Stimulated activated CD4-positive, alpha-beta T cell treated with anti-CD3 and anti-CD28 coated beads, Interleukin-1b, Interleukin-23, amount 100 ng/mL, for 4 hours (primary cell): ENCODE measurements at regions not wholly inside any gene's neighbourhood (a gene's known extent, or its start where the extent isn't known, plus 50 kb on each side); places are given as distances from the start of the nearest gene placed in this dataset.

Experiments used
- DNase-seq, 2 donors: peaks; one replicate each; pipeline ENCODE4 v3.0.0-alpha.2; 2020; ENCODE audit warnings: low read depth in 2 of 2

DNA sequence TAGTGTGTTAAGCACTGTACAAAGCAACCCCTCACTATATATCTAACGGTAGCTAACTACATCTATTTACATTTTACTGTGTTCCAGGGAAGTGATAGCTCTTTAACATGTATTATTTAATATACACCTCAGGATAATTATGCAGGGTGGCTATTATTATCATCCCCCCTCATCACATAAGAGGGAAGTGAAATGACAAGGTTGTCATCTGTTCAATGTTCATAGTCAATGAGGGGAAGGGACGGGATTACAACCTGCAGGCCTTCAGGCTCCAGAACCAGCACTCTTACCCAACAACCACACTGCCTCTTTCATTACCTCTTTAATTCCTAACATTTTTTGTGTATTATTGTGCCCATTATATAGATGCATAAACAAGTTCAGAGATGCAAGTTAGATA, 238.7 kb upstream of the ANO3 start:
- no peak for DNase-seq

DNA sequence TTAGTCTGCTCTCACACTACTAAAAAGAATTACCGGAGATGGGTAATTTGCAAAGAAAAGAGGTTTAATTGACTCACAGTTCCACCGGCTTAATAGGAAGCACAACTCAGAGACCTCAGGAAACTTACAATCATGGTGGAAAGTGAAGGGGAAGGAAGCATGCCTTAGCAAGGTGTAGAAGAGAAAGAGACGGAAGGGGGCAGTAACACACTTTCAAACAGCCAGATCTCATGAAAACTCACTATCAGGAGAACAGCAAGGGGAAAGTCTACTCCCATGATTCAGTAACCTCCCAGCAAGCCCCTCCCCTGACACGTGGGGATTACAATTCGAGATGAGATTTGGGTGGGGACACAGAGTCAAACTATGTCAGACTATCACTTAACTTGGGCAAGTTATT, 236.6 kb upstream of the ANO3 start:
- no peak for DNase-seq

DNA sequence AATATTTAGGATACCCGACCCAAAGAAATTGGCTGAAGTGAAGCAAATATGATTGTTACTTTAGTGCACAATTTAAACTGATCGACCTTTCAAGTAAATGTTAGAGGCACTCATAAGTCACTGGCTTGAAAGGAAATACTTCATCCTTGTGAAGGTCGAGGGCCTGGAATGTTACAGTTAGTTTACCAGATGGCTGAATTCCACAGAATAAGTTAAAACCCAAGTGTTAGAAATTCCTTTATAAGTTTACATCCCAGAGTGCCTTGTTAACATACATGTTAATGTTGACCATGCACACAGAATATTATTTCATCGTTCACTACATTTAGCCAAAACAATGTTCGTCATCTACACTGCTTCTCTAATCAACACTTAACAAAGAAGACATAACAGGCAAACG, 235.5 kb upstream of the ANO3 start:
- no peak for DNase-seq

DNA sequence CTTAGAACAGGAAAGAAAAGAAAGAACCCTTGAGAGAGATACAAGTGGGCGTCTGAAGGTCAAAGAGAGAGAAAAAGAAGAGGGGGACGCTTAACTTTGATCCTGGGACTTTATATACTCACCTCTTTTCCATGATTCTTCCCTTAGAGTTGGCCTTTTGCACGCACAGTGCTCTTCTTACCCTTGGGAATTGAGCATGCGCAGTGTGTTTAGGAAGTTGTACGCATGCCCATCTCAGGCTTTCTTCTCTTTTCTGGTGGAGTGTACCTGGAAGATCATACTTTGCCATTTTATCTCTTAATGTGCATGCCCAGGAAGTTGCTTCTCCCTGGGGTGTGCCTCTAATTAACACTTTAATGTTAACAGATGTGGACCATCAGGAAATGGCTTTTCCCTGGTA, 229.6 kb upstream of the ANO3 start:
- DNase-seq = no peak

DNA sequence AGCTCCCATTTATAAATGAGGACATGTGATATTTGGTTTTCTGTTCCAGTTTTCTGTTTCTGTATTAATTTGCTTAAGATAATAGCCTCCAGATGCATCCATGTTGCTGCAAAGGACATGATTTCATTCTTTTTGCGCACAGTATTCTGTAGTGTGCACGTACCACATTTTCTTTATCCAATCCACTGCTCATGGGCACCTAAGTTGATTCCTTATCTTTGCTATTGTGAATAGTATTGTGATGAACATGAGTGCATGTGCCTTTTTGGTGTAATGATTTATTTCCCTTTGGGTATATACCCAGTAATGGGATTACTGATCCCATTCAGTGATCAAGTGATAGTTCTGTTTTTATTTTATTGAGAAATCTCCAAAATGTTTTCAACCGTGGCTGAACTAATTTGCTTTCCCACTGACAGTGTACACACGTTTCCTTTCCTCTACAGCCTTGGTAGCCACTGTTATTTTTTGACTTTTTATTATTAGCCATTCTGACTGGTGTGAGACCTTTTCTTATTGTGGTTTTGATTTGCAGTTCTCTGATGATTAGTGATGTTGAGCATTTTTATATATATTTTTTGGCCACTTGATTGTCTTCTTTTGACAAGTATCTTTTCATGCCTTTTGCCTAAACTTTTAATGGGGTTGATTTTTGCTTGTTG, 226.0 kb upstream of the ANO3 start:
- no peak for DNase-seq

- no peak for DNase-seq
Measured at GRCh38 chr11:26106726-26107125, 225.2 kb upstream of the ANO3 start.

- DNase-seq = no peak
Measured at GRCh38 chr11:26109658-26110368, 222.1 kb upstream of the ANO3 start.

- DNase-seq = no peak
Measured at GRCh38 chr11:26112264-26112663, 219.7 kb upstream of the ANO3 start.

DNA sequence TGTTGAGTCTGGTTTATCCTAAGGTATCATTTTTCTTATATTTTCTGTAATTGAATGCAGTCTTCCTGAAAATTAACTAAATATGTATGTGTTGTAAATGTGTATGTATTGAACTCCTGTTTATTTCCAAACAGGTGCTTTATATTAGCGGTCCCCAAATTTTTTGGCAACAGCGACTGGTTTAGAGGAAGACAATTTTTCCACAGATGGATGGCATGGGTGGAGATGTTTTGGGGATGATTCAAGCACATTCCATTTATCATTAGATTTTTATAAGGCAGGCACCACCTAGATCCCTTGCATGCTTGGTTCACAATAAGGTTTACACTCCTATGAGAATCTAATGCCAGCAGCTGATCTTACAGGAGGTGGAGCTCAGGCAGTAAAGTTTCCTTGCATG, 210.5 kb upstream of the ANO3 start:
- DNase-seq = no peak

GRCh38 chr11:26126741-26127140, 205.2 kb upstream of the ANO3 start:
- no peak for DNase-seq

GRCh38 chr11:26127336-26127735, 204.6 kb upstream of the ANO3 start:
- DNase-seq = no peak

GRCh38 chr11:26131406-26131805, 200.5 kb upstream of the ANO3 start:
- DNase-seq = no peak

- no peak for DNase-seq
Measured at GRCh38 chr11:26134053-26134452, 197.9 kb upstream of the ANO3 start.

DNA sequence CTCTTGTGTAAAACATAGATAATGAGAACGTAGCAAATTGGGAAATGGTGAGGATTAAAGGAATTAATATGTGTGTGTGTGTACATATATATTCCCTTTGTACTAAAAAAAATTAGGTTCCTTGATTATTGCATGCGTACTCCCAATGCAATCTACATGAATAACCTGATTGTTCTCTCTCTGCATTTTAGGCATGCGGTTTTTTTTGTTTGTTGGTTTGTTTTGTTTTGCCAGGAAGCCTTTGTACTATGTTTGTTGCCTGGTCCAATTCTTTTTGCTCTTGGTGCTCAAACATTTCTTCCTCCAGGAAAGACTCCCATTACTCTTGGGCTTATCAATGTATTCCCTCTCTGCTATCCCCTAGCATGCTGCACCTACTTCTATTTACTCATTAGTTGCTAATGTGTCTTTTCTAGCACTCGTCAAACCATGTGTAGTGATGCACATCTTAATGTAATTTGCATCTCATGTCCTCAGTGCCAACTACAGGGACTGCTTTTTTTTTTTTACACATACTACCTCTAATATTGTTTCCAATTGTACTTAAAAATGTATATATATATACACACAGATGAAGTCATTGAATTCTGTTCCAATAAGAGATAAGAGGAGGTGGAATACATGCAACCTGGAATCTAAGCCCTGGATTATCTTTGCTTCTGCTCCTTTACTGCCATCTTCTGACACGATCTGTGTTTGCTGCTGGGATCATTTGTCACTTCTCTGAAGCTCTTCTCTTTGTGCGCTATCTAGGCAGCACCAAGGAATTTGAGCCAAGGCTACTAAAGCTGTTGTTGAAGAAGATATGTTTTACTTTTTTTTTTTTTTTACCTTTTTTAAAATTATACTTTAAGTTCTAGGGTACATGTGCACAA, 197.2 kb upstream of the ANO3 start:
- no peak for DNase-seq

DNA sequence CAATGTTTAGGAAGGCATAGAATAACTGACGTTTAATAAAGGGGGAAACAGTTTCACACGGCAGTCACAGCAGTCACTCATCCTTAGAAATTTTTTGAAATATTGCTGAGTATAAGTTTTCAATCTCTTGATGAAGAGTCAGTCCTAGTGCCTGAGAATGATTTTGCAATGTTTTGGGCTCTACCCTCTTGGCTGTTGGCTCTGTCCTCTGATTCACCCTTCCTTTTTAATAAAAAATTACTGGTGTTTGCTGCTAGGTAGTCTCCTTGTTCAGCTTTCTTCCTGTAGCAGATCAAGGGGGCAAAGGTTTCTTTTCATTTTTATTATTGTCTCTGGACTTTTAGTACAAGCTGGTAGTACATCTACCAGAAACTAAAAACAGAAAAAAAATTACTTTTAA, 194.3 kb upstream of the ANO3 start:
- no peak for DNase-seq

GRCh38 chr11:26142891-26143290, 189.0 kb upstream of the ANO3 start:
- no peak for DNase-seq

GRCh38 chr11:26143566-26144290, 188.2 kb upstream of the ANO3 start:
- no peak for DNase-seq

DNA sequence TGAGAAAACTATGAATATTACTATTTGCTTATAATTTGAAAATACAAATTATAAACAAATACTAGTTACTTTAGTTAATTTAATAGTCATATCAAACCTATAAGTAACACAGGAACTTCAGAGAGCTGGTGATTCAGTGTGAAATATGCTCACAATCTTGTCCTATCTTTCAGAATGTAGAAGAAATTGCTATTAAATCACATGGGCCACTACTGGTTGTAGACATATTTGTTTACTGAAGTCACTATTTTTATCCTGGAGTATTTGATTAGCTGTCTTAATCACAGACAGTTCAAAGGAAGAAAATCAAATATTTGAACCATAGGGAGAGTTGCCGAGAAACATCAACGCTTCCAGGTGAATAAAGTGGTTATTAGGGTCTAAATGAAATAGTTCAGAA, 187.6 kb upstream of the ANO3 start:
- DNase-seq = no peak

- DNase-seq = no peak
Measured at GRCh38 chr11:26144911-26145310, 187.0 kb upstream of the ANO3 start.

GRCh38 chr11:26149585-26149984, 182.3 kb upstream of the ANO3 start:
- no peak for DNase-seq

DNA sequence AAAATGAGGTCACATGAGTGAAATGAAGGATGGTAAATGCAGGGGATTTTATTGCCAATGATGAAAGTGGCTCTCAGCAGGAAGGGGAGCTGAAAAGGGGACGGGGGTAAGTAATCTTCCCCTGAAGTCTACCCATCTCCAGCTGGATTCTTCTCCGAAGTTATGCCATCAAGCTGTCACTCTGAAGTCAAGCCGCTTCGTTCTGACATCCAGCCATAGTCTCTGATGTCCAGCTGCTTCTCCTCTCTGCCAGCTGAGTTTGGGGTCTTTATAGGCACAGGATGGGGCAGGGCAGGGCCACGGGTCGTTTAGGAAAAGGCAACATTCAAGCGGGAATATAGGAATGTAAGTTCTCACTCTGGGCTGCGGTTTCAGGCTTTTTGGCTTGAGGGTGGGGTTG, 181.9 kb upstream of the ANO3 start:
- DNase-seq = no peak

DNA sequence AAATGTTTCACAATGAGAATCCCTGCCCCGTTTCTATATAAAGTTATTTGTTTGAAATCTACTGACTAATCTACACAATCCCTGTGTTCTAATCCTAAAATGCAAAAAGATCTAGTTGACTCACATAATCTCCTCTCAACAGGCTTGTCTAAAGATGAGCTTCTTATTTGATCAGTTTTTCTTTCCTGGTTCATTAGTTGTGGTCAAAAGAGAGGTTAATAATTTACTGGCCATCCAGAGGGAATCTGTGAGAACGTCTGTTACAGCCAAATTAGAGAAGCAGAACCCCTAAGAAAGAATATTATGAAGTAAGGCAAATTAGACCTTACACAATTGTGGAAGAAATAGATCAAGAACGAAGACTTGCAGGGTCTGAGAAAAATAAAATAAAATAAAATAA, 173.7 kb upstream of the ANO3 start:
- DNase-seq = no peak
